Limb (tissue), 2 donors: ENCODE measurements at regions not wholly inside any gene's neighbourhood (a gene's known extent, or its start where the extent isn't known, plus 50 kb on each side); places are given as distances from the start of the nearest gene placed in this dataset.
"Not testable (repeated sequence)": the region's sequence is repeated elsewhere in the genome, so short reads cannot be mapped to it uniquely, and the experiment has no call there.

ENCODE experiments used
- DNase-seq, 2 donors: peaks; one replicate each; pipeline ENCODE4 v3.0.0-alpha.2; 2016; ENCODE audit errors: extremely low spot score in 2 of 2

GRCh38 chr12:84502907-84503787 lies 409.5 kb downstream of the SLC6A15 start:
- DNase-seq, result peak; percentile 47 to 57

GRCh38 chr12:84502180-84502860 lies 410.3 kb downstream of the SLC6A15 start:
- DNase-seq, result no peak

DNA sequence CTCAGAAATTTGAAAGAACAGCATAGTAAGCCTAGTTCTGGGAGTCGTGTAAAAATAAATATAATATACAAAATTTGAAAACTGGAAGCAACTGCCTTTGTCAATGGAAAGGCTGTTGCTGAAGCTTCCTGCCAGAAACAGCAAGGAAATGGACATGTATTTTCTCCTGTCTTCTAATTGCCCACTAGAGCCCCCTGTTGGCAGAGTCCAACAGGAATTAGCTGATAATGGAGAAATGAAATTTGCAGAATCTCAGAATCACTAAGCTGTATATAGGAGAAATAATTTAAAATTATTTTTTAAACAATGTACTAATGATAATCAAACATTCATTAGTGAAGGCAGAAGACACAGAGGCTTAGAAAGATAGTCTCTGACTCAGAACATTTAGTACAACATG lies 414.8 kb downstream of the SLC6A15 start:
- DNase-seq, result no peak

DNA sequence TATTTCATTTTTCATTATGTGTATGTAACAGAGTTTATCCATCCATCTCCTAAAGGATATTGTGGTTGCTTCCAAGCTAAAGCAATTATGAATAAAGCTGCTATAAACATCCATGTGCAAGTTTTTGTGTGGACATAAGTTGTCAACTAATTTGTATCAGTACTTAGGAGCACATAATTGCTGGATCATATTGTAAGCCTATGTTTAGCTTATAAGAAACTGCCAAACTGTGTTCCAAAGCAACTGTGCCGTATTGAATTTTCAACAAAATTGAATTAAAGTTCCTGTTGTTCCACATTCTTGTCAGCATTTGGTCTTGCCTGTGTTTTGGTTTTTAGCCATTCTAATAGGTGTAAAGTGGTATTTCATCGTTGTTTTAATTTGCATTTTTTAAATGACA lies 416.9 kb downstream of the SLC6A15 start:
- DNase-seq, result no peak

DNA sequence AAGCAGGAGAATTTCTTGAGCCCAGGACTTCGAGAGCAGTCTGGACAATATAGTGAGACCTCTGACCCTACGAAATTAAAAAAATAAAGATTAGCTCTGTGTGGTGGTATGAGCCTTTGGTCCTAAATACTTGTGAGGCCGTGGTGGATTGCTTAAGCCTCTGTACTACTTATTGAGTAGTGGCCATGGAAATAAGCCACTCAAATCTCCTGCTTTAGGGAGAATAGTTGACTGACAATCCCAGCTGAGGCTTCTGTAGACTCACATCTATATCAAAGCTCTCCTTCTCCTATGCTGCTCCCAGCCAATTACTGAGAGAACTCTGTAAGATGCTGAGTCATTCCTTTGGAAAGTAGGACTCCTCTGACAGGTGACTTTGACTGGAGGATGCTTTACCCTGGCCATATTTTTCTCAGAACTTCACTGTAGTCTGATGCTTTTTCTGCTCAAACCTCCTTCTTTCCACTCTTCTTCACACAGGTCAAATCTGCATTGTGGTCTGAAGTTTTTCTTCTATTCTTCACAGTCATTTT lies 420.2 kb downstream of the SLC6A15 start:
- DNase-seq, result no peak

GRCh38 chr12:84484798-84485197 lies 427.8 kb downstream of the SLC6A15 start:
- DNase-seq, result no peak

- DNase-seq, result no peak
Measured at GRCh38 chr12:84480803-84481202, 431.8 kb downstream of the SLC6A15 start.

GRCh38 chr12:84470361-84470760 lies 442.2 kb downstream of the SLC6A15 start:
- DNase-seq, result no peak

- peak in 1 of 2 donors; percentile 27 for DNase-seq
Measured at GRCh38 chr12:84464616-84465015, 448.0 kb downstream of the SLC6A15 start.

GRCh38 chr12:84463741-84464495 lies 448.7 kb downstream of the SLC6A15 start:
- peak in 1 of 2 donors; percentile 86 for DNase-seq

DNA sequence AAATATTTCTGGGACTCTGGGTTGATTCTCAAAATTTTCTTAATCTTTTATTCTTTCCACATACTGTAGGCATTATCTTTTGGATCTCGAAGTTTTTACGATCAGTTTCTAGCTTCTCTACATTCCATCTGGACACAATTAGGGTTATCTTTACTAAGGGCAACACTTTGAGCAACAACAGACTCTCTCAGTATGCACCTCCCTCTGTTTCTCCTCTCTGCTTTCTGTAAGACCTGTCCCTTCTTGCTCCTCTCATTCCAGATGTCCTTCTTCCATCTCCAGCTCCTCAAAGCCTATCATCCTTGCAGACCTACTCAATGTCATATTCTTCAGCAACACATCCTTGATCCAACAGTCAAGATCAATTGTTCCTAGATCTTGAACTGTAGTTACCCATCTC lies 457.0 kb downstream of the SLC6A15 start:
- no peak for DNase-seq

DNA sequence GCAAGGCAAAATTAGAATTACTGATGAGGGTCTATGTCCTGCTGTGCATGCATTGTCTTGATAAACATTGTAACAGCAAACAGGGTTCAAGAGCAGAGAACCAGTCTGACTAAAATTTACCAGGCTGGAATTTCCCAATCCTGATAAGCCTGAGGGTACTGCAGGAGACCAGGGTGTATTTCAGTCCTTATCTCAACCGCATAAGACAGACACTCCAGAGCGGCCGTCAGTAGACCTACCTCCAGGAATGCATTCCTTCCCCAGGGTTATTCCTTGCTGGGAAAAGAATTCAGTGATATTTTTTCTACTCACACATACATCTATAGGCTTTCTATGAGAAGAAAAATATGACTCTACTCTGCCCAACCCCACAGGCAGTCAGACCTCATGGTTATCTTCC lies 466.1 kb downstream of the SLC6A15 start:
- not testable (repeated sequence) for DNase-seq

DNA sequence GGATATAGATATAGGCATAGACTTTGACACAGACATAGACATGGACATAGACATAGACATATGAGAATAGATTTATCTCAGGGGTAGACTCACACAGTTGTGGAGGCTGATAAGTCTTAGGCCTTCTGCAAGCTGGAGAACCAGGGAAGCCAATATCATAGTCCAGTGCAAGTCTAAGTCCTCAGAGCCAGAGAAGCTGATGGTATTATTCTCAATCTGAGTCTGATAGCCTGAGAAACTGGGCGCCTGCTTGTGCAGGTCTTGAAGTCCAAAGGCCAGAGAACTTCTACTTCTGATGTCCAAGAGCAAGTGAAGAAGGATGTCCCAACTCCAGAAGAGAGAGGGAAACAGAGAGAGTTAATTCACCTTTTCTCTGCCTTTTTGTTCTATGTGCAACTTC lies 476.5 kb downstream of the SLC6A15 start:
- no peak for DNase-seq

DNA sequence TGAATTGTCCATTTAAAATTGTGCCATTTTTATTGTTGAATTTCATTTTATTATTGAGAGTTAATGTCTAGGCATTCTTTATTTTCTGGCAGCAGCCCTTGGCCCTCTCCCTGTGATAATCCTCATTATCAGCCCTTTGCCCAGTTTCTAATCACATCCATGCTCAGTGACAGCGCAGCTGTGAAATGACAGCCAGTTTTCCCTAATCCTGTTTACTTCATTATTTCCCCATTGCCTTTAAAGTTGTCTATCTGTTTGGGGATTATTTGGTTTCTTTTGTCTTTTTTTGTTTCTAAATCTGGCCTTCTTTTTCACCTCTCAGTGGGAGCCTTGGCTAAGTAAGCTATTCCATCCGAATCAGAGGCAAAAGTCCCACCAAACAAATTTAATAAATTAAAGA lies 476.9 kb downstream of the SLC6A15 start:
- DNase-seq, result no peak

DNA sequence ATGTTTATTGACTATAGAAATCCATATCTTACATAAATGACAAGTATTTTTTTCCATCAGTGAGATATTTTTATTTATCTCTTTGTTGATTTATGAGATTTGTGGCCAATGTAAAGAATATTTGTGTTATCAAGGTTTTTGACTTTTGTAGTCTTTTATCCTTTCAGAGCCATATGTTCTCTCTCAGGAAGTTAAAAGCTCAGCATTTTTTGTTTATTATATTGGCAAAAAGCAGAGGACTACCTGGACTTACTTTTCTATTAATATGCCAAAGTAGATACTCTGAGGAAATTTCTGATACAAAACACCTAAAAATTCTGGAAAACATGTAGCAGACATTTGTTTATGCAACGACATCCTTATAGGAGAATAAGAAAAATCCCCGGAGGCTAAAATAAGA lies 490.3 kb downstream of the SLC6A15 start:
- DNase-seq, result no peak

GRCh38 chr12:84421103-84421502 lies 491.5 kb downstream of the SLC6A15 start:
- DNase-seq, result no peak

DNA sequence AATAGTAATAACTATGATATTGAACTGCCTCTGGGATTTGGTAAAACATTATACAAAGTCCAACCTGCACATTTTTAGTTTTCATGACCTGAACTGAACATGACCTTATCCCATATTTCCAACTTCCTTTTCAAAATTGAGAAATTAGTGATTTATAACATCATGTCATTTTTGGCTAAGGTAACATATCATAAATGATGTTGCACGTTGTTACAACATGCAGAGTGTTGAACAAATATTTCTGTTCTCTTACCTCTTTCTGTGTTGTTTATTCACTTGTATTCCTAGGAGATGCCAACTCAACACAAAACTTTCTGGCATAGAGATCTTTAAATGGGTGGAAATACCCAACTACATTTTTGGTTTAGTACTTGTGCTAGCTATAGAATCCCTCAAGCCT lies 496.0 kb downstream of the SLC6A15 start:
- DNase-seq, result peak in 1 of 2 donors; percentile 21

DNA sequence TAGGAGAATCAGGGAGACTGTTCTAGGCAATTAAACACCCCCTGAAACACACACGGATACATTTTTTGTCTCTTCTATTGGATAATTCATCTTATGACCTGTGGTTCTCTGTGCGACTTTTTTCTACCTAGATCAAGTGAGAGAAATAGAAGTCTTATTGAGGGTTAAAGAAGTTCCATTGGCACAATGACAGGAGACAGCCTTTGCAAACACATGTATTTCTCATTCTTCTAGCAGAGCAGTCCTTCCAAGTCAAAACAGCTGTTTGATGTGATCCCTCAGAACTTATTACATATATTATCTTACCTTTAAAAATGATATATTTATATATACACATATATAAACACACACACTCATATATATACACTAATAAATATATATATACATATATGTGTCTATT lies 496.7 kb downstream of the SLC6A15 start:
- DNase-seq, result peak in 1 of 2 donors; percentile 38

DNA sequence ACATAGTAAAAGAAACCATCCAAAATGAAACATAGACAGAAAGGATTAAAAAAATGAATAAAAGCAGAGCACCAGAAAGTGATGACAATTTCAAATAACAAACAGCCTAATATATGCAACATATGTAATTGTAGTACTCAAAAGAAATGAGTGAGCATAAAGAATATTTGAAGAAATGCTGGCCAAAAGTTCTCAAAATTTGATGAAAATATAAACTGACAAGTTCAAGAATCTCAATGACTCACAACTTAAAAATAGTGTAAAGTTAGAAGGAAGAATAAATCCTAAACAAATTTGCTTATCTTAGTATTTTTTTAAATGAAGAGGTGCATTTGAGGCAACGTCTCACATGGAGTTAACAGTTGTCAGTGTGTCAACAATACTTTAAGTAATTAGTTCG lies 498.9 kb downstream of the SLC6A15 start:
- no peak for DNase-seq

DNA sequence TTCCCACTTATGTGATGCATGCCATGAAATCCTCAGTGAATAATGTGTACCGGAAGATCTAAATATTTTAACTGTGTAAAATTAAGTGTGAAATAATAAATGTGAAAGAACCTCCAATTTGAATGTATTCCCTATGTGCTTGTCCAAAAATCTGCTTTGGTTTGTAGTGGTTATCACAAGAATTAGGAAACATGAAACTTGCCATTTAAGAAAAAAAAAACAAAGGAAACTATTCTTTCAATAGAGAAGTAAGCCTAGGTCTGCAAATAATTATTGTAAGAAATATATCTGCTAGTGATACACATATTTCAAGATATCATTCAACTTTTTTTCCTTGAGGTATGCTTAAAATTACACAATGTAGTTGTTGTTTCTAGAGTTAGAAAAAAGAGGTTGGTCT lies 500.4 kb downstream of the SLC6A15 start:
- DNase-seq, result peak in 1 of 2 donors; percentile 28

GRCh38 chr12:84411031-84411430 lies 501.6 kb downstream of the SLC6A15 start:
- DNase-seq, result no peak

DNA sequence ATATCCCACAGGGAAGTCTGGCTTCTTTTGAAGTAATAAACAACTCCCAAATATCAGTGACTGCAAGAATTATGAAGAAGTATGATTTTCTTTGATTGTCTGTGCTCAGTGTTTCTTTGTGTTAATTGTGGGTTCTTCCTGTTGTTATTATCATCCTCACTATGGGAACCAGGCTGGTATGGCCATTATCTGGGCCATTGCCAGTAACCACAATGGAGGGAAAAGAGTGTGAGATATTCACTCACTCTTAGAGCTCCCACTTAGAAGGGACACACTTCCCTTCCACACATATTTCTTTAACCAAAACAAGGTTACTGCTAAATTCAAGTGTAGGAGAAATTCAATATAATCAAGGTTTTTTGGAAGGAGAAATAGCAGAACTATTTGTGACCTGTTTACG lies 503.7 kb downstream of the SLC6A15 start:
- no peak for DNase-seq
